ENCODE measurements at regions not wholly inside any gene's neighbourhood (a gene's known extent, or its start where the extent isn't known, plus 50 kb on each side); places are given as distances from the start of the nearest gene placed in this dataset.

- TF ChIP-seq CTCF (IDR thresholded peaks at IDR 0.05), result no peak
Observed at GRCh38 chr17:79412886-79413390, 197.9 kb downstream of the RBFOX3 start.

GRCh38 chr17:79412110-79412509 is 198.7 kb downstream of the RBFOX3 start:
- no peak for TF ChIP-seq CTCF (IDR thresholded peaks at IDR 0.05)

- TF ChIP-seq CTCF (IDR thresholded peaks at IDR 0.05), result no peak
Observed at GRCh38 chr17:79411419-79411818, 199.4 kb downstream of the RBFOX3 start.

GRCh38 chr17:79410681-79411080 is 200.2 kb downstream of the RBFOX3 start:
- no peak for TF ChIP-seq CTCF (IDR thresholded peaks at IDR 0.05)

GRCh38 chr17:79408251-79408650 is 202.6 kb downstream of the RBFOX3 start:
- TF ChIP-seq CTCF (IDR thresholded peaks at IDR 0.05), result no peak

GRCh38 chr17:79407385-79407784 is 203.5 kb downstream of the RBFOX3 start:
- TF ChIP-seq CTCF (IDR thresholded peaks at IDR 0.05), result no peak

GRCh38 chr17:79406316-79406715 is 204.5 kb downstream of the RBFOX3 start:
- no peak for TF ChIP-seq CTCF (IDR thresholded peaks at IDR 0.05)

GRCh38 chr17:79405823-79406222 is 205.0 kb downstream of the RBFOX3 start:
- no peak for TF ChIP-seq CTCF (IDR thresholded peaks at IDR 0.05)

Data from LNCAP (cell line).